ENCODE measurements at regions not wholly inside any gene's neighbourhood (a gene's known extent, or its start where the extent isn't known, plus 50 kb on each side); places are given as distances from the start of the nearest gene placed in this dataset.

DNA sequence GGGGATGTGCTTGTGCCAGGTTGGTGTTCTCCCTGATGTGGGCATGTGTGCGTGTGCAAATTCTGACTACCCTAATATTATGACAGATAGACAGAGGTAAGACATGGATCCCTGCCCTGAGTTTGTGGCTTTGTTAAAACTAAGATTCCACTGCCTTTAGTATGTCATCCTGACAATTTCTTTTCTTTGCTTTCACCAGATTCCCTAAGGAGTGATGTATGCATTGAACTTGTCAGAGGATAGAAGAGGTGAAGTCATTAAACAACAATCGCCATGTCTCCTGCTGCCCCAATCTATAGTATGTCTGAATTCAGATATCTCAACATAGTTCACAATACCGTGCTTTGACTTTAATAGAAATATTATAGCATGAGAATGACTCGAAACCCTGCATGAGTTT, 137.1 kb upstream of the ELAC2 start:
- POLR2A ChIA-PET, result no interaction called here
- Histone ChIP-seq H3K4me1 (ENCODE audit: control insufficient read depth, insufficient read depth, low read length) (no peaks in the 10 kb centered on the region), H3K27ac (ENCODE audit: extremely low read depth, low read depth, low read length) (no peak overlapping the region), H3K36me3 (ENCODE audit: control insufficient read depth in 2 of 2, insufficient read depth in 1 of 2, low read length in 2 of 2) (no peaks in the 10 kb centered on the region), H3K9me3 (ENCODE audit: control insufficient read depth, insufficient read depth, low read depth, low read length) (peaks cover 3% of the 10 kb centered on the region), H3K4me3 (ENCODE audit: low read depth, low read length) (no peak overlapping the region)
- CTCF ChIA-PET, result no interaction called here
- no peak for TF ChIP-seq HOXC10 (CRISPR knock-in tag; IDR thresholded peaks at IDR 0.05)
- no peak for TF ChIP-seq ZNF133 (tag by site-specific recombination; IDR thresholded peaks at IDR 0.05)
- TF ChIP-seq ZNF701 (tag by site-specific recombination; IDR thresholded peaks at IDR 0.05), result no peak

DNA sequence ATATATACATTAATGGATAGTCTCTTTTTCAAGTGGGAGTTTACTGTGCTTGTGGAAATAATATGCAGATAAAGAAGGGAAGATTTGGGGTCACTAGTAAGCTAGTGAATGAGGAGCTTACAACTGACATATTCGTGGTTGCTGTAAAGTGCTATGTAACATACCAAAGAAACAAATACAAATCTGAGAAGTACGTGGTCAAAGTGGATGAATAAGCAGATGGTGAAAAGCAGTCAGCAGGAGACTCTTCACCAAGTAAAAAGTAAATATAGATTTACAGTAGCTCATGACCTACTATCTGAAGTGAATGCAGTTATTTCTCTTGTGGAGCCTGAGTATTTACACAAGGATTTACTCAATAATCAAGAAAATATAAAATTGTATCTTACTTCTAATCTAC, 136.6 kb upstream of the ELAC2 start:
- no peak overlapping the region for H3K27ac ChIP-seq (ENCODE audit: extremely low read depth, low read depth, low read length)
- H3K4me3 ChIP-seq (ENCODE audit: low read depth, low read length), result no peak overlapping the region
- H3K9me3 ChIP-seq (ENCODE audit: control insufficient read depth, insufficient read depth, low read depth, low read length), result peaks cover 3% of the 10 kb centered on the region
- H3K36me3 ChIP-seq (ENCODE audit: control insufficient read depth in 2 of 2, insufficient read depth in 1 of 2, low read length in 2 of 2), result no peaks in the 10 kb centered on the region
- CTCF ChIA-PET, result no interaction called here
- POLR2A ChIA-PET, result no interaction called here
- no peaks in the 10 kb centered on the region for H3K4me1 ChIP-seq (ENCODE audit: control insufficient read depth, insufficient read depth, low read length)
- TF ChIP-seq, protein P1, sequence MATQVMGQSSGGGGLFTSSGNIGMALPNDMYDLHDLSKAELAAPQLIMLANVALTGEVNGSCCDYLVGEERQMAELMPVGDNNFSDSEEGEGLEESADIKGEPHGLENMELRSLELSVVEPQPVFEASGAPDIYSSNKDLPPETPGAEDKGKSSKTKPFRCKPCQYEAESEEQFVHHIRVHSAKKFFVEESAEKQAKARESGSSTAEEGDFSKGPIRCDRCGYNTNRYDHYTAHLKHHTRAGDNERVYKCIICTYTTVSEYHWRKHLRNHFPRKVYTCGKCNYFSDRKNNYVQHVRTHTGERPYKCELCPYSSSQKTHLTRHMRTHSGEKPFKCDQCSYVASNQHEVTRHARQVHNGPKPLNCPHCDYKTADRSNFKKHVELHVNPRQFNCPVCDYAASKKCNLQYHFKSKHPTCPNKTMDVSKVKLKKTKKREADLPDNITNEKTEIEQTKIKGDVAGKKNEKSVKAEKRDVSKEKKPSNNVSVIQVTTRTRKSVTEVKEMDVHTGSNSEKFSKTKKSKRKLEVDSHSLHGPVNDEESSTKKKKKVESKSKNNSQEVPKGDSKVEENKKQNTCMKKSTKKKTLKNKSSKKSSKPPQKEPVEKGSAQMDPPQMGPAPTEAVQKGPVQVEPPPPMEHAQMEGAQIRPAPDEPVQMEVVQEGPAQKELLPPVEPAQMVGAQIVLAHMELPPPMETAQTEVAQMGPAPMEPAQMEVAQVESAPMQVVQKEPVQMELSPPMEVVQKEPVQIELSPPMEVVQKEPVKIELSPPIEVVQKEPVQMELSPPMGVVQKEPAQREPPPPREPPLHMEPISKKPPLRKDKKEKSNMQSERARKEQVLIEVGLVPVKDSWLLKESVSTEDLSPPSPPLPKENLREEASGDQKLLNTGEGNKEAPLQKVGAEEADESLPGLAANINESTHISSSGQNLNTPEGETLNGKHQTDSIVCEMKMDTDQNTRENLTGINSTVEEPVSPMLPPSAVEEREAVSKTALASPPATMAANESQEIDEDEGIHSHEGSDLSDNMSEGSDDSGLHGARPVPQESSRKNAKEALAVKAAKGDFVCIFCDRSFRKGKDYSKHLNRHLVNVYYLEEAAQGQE (tag by site-specific recombination; IDR thresholded peaks at IDR 0.05), result no peak
- TF ChIP-seq SP7 (tag by site-specific recombination; IDR thresholded peaks at IDR 0.05) (no peak), ZSCAN18 (tag by site-specific recombination; IDR thresholded peaks at IDR 0.05) (no peak), GLIS2 (tag by site-specific recombination; IDR thresholded peaks at IDR 0.05) (no peak), ZNF529 (tag by site-specific recombination; IDR thresholded peaks at IDR 0.05; ENCODE audit: insufficient replicate concordance) (no peak), ZNF555 (tag by site-specific recombination; conservative IDR thresholded peaks at IDR 0.05) (no peak)

- H3K4me1 ChIP-seq (ENCODE audit: control insufficient read depth, insufficient read depth, low read length), result no peaks in the 10 kb centered on the region
- H3K9me3 ChIP-seq (ENCODE audit: control insufficient read depth, insufficient read depth, low read depth, low read length), result peaks cover 3% of the 10 kb centered on the region
- no peak overlapping the region for H3K27ac ChIP-seq (ENCODE audit: extremely low read depth, low read depth, low read length)
- no peak overlapping the region for H3K4me3 ChIP-seq (ENCODE audit: low read depth, low read length)
- ChIA-PET POLR2A (no interaction called here), CTCF (no interaction called here)
- no peaks in the 10 kb centered on the region for H3K36me3 ChIP-seq (ENCODE audit: control insufficient read depth in 2 of 2, insufficient read depth in 1 of 2, low read length in 2 of 2)
- TF ChIP-seq ZNF623 (tag by site-specific recombination; IDR thresholded peaks at IDR 0.05) (no peak), ZNF510 (tag by site-specific recombination; IDR thresholded peaks at IDR 0.05; ENCODE audit: insufficient replicate concordance) (no peak), AEBP2 (tag by site-specific recombination; IDR thresholded peaks at IDR 0.05; ENCODE audit: borderline replicate concordance) (no peak), RBAK (tag by site-specific recombination; IDR thresholded peaks at IDR 0.05) (no peak), ZNF704 (tag by site-specific recombination; IDR thresholded peaks at IDR 0.05) (no peak), ZNF174 (tag by site-specific recombination; IDR thresholded peaks at IDR 0.05) (no peak), ZNF157 (tag by site-specific recombination; IDR thresholded peaks at IDR 0.05) (no peak), ZNF23 (tag by site-specific recombination; IDR thresholded peaks at IDR 0.05; ENCODE audit: borderline replicate concordance) (no peak), GLIS1 (tag by site-specific recombination; IDR thresholded peaks at IDR 0.05) (no peak), ZNF433 (tag by site-specific recombination; IDR thresholded peaks at IDR 0.05; ENCODE audit: low read depth) (no peak), ZNF48 (tag by site-specific recombination; IDR thresholded peaks at IDR 0.05) (no peak)
- TF ChIP-seq, protein P2, sequence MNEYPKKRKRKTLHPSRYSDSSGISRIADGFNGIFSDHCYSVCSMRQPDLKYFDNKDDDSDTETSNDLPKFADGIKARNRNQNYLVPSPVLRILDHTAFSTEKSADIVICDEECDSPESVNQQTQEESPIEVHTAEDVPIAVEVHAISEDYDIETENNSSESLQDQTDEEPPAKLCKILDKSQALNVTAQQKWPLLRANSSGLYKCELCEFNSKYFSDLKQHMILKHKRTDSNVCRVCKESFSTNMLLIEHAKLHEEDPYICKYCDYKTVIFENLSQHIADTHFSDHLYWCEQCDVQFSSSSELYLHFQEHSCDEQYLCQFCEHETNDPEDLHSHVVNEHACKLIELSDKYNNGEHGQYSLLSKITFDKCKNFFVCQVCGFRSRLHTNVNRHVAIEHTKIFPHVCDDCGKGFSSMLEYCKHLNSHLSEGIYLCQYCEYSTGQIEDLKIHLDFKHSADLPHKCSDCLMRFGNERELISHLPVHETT (tag by site-specific recombination; IDR thresholded peaks at IDR 0.05), result no peak
- TF ChIP-seq, protein P3, sequence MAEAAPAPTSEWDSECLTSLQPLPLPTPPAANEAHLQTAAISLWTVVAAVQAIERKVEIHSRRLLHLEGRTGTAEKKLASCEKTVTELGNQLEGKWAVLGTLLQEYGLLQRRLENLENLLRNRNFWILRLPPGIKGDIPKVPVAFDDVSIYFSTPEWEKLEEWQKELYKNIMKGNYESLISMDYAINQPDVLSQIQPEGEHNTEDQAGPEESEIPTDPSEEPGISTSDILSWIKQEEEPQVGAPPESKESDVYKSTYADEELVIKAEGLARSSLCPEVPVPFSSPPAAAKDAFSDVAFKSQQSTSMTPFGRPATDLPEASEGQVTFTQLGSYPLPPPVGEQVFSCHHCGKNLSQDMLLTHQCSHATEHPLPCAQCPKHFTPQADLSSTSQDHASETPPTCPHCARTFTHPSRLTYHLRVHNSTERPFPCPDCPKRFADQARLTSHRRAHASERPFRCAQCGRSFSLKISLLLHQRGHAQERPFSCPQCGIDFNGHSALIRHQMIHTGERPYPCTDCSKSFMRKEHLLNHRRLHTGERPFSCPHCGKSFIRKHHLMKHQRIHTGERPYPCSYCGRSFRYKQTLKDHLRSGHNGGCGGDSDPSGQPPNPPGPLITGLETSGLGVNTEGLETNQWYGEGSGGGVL (tag by site-specific recombination; IDR thresholded peaks at IDR 0.05), result no peak
Measured at GRCh38 chr17:13153036-13153435, 135.2 kb upstream of the ELAC2 start.
